ENCODE measurements at regions not wholly inside any gene's neighbourhood (a gene's known extent, or its start where the extent isn't known, plus 50 kb on each side); places are given as distances from the start of the nearest gene placed in this dataset.
A peak's percentile ranks its signal among the peaks of the same experiment; 100 is the strongest.

DNA sequence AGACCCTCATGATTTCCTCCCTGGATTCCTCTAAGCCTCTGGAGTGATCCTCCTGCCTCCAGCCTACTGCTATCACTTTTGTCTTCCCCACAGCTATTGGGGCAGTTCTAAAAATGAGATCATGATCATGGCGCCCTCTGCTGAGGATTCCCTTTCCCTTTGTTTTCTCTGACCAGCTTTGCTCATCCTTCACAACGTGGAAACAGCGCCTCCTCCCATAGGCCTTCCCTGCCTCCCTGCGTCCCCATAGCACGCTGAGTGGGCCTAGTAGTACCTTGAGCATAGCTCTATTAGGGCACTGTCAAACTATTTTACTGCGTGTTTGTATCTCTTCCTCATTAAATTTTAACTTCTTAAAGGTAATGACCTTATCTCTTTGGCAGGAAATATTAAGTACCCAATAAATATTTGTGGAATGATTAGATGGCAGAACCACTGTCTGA, 207.0 kb upstream of the FANCL start:
- WGBS, result 23% methylated on average over 6 of the region's 6 CpGs
- Histone ChIP-seq H3K4me1 (ENCODE audit: control insufficient read depth, insufficient read depth, low read length) (no peaks in the 10 kb centered on the region), H3K4me3 (ENCODE audit: low read length) (no peak overlapping the region), H3K27ac (ENCODE audit: low read length) (no peak overlapping the region), H3K27me3 (ENCODE audit: control insufficient read depth, insufficient read depth) (no peaks in the 10 kb centered on the region), H3K9me3 (ENCODE audit: control insufficient read depth, low read length) (no peaks in the 10 kb centered on the region)
- ATAC-seq (peak; percentile 79 to 93), DNase-seq (peak; percentile 49 to 67 (median 61))
- intact Hi-C loops (cut with DNase I), result loop anchor here in 3 of 4 donors (5.0 to 10.0 kb wide), 2 partner anchors 541 to 543 kb away; no protein-coding TSS in a partner anchor

DNA sequence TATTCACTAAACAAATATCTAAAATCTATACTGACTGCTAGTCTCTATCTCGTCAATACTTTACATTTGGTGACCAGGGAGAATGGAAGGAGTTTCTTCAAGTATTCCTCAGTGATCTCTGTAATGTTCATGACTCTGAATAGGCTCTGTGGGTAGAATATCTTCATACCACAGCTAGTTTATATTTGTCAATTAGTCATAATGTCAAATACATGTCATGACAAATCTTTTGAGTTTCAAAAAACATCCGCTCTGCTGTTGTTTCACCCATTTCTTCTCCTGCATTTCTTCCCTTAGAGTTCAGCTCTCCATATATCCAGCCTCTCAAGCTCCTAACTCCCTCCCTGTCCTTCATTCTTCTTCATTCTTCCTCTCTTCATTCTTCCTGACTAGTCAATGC, 206.5 kb upstream of the FANCL start:
- Histone ChIP-seq H3K27ac (ENCODE audit: low read length) (no peak overlapping the region), H3K4me1 (ENCODE audit: control insufficient read depth, insufficient read depth, low read length) (no peaks in the 10 kb centered on the region), H3K4me3 (ENCODE audit: low read length) (no peak overlapping the region), H3K27me3 (ENCODE audit: control insufficient read depth, insufficient read depth) (no peaks in the 10 kb centered on the region), H3K9me3 (ENCODE audit: control insufficient read depth, low read length) (no peaks in the 10 kb centered on the region)
- DNase-seq (no peak), ATAC-seq (no peak)
- intact Hi-C loops (cut with DNase I), result loop anchor here in 3 of 4 donors (5.0 to 10.0 kb wide), 2 partner anchors 540 to 543 kb away; no protein-coding TSS in a partner anchor
- whole genome bisulfite sequencing, result 86% methylated on average over 2 of the region's 2 CpGs

DNA sequence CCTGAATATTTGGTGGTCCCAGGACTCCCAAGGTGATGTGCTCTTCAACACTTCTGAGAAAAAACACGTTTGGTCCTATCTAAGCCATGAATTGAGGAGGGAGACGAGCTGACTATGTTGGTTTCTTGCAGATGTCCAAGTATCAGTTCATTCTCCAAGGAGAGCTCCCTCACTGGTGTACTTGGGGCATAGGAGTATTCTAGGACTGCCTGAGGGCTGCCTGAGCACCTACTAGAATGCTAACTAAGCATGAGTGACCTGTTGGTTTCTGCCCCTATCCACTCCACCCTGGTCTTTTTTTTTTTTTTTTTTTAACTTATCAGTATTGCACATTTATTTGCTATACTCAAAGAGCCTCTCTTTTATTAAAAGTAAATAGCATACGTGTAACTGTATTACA, 200.5 kb upstream of the FANCL start:
- no peak overlapping the region for H3K27ac ChIP-seq (ENCODE audit: low read length)
- no peaks in the 10 kb centered on the region for H3K4me1 ChIP-seq (ENCODE audit: control insufficient read depth, insufficient read depth, low read length)
- 64% methylated on average over 3 of the region's 3 CpGs for WGBS
- no peaks in the 10 kb centered on the region for H3K9me3 ChIP-seq (ENCODE audit: control insufficient read depth, low read length)
- no peak for DNase-seq
- intact Hi-C loops (cut with DNase I), result loop anchor here in 1 of 4 donors (10.0 kb wide), 1 partner anchor 537 kb away; no protein-coding TSS in a partner anchor
- no peaks in the 10 kb centered on the region for H3K27me3 ChIP-seq (ENCODE audit: control insufficient read depth, insufficient read depth)
- ATAC-seq, result no peak
- no peak overlapping the region for H3K4me3 ChIP-seq (ENCODE audit: low read length)

DNA sequence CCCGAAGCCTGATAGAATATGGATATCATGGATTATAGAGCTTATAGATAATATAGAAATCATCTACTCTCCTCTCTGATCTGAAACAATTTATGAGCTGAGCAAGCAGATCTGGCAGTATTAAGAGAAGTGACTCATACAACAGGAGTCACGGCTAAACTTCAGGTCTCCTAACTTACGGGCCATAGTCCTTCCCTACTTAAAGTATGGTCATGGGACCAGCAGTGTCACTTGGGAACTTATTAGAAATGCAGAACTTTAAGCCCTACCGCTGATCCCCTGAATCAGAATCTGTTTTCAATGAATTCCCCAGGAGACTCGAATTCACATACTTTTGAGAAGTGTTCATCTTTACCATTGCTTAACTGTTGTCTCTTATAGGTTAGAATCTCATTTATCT, 195.7 kb upstream of the FANCL start:
- H3K9me3 ChIP-seq (ENCODE audit: control insufficient read depth, low read length), result no peaks in the 10 kb centered on the region
- no peak for DNase-seq

DNA sequence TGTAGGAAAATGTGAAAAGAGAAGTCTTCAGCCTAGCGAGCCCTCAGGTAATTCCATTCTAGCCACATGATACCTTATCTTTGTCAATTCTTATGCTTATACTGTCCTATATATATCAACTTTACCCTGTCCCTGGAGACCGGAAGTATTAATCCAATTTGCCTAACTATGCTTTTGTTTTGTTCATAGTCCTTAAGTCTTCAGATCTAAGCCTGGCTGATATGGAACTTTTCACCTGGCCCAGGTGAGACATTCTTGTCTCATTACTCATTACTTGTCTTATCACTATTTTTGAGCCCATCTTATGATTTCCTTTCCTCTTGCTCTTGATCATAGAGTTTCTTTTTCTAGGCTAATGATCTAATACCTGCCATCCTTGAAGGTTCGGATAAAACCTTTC, 194.1 kb upstream of the FANCL start:
- ATAC-seq, result no peak
- Histone ChIP-seq H3K9me3 (ENCODE audit: control insufficient read depth, low read length) (no peaks in the 10 kb centered on the region), H3K4me1 (ENCODE audit: control insufficient read depth, insufficient read depth, low read length) (no peaks in the 10 kb centered on the region), H3K4me3 (ENCODE audit: low read length) (no peak overlapping the region), H3K27me3 (ENCODE audit: control insufficient read depth, insufficient read depth) (no peaks in the 10 kb centered on the region), H3K27ac (ENCODE audit: low read length) (no peak overlapping the region)
- WGBS, result 51% methylated on average over 3 of the region's 3 CpGs
- no peak for DNase-seq
- intact Hi-C loops (cut with DNase I), result no loop called here

More for the DNA sequence above, 195.7 kb upstream of the FANCL start:
- intact Hi-C loops (cut with DNase I), result no loop called here
- ATAC-seq, result no peak
- Histone ChIP-seq H3K4me1 (ENCODE audit: control insufficient read depth, insufficient read depth, low read length) (no peaks in the 10 kb centered on the region), H3K4me3 (ENCODE audit: low read length) (no peak overlapping the region), H3K27ac (ENCODE audit: low read length) (no peak overlapping the region), H3K27me3 (ENCODE audit: control insufficient read depth, insufficient read depth) (no peaks in the 10 kb centered on the region)
- 85% methylated on average over 5 of the region's 5 CpGs for WGBS

DNA sequence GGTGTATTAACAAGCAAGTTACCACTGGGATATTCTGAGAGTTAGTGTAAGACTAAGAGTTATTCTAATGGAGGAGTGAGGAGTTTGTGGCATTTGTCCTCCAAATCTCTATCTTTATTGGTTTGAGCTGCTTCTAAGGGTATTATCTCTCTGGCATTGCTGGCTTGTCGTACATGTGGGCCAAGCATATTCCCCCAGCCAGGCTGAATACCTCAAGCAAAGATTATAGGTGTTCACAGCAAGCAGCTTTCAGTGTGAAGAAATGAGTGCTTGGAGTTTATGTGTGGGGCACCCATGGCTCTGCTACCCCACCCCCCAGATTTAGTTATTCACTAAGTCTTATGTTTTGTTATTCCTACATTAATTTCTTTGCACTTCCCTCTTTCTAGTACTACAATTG, 193.6 kb upstream of the FANCL start:
- no peak overlapping the region for H3K27ac ChIP-seq (ENCODE audit: low read length)
- H3K9me3 ChIP-seq (ENCODE audit: control insufficient read depth, low read length), result no peaks in the 10 kb centered on the region
- intact Hi-C loops (cut with DNase I), result no loop called here
- WGBS, result 34% methylated on average over 1 of the region's 1 CpG
- no peak overlapping the region for H3K4me3 ChIP-seq (ENCODE audit: low read length)
- ATAC-seq, result no peak
- DNase-seq, result no peak
- H3K27me3 ChIP-seq (ENCODE audit: control insufficient read depth, insufficient read depth), result no peaks in the 10 kb centered on the region
- H3K4me1 ChIP-seq (ENCODE audit: control insufficient read depth, insufficient read depth, low read length), result no peaks in the 10 kb centered on the region

DNA sequence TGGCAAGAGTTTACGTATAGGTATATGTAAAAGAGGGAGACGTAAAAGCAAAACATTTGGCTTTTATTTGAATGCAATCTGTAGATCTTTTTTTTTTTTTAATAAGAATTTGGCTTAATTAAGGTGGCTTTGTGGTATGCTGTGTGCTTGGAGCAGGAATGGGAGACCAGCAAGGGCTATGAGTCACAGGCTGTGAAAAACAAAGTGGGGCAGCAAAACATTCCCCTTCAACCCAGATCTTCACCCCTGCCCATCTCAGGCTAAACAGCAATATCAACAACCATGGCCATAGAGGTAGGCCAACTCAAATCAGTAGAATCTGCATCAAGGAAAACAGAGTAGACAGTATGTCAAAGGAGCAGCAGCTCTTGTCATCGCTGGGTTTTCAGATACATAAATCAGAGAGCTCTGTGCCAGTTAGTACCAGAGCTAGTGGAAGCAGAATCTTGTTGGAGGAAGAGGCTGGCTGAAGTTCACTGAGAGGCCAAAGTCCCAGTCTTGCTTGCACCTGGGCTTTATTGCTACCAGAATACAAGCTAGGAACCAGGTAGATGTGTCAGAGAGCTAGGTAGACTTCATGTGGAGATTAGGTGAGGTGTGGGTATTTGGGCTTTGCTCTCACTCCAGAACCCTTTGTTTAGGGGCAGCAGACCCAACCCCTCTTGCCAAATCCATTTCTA, 191.5 kb upstream of the FANCL start:
- intact Hi-C loops (cut with DNase I), result no loop called here
- 77% methylated on average over 3 of the region's 3 CpGs for WGBS
- ATAC-seq, result no peak

DNA sequence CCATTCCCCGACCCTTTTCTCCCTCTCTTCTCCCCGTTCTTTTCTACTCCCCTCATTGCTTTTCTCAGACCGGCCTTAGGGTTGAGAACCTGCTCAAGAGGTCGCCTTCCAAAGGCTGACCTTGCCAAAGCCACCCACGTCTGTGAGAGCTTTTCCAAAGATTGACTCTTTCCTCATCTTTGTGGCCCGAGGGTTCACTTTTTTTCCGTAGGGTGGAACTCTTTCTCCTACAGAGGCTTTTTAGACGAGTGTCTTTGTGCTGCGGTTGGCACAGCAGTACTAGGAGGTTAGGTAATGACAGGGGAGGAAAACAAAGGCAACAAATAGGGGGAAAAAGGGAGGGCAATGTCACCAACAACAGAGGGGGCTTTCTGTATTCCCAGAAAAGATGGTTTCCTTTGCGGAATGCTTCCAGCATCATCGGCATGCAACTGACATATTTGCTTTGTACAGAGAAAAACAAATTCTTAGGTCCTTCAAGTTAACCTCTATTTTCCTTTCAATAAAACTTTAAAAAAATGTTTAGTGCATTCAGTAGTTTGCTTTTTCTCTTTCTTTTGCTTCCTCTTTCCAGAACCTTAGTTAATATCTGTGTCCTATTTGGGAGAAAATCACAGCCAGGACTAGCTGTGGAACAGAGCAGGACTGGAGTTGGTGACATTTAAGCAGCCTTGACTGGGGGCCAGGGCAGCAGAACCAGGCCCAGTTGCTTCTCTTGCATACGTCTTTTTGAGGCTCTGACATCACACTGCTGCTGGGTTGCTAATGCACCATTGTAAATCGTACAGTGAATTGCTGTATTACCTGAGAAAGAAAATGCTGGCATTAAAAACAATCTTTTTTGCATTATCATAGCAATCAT, 188.1 kb upstream of the FANCL start:
- DNase-seq, result no peak
- 30% methylated on average over 13 of the region's 13 CpGs for WGBS
- Histone ChIP-seq H3K9me3 (ENCODE audit: control insufficient read depth, low read length) (no peaks in the 10 kb centered on the region), H3K4me1 (ENCODE audit: control insufficient read depth, insufficient read depth, low read length) (no peaks in the 10 kb centered on the region), H3K4me3 (ENCODE audit: low read length) (no peak overlapping the region), H3K27me3 (ENCODE audit: control insufficient read depth, insufficient read depth) (no peaks in the 10 kb centered on the region), H3K27ac (ENCODE audit: low read length) (no peak overlapping the region)
- ATAC-seq, result no peak
- intact Hi-C loops (cut with DNase I), result no loop called here

More for the DNA sequence above, 191.5 kb upstream of the FANCL start:
- no peak overlapping the region for H3K27ac ChIP-seq (ENCODE audit: low read length)
- H3K4me3 ChIP-seq (ENCODE audit: low read length), result no peak overlapping the region
- no peaks in the 10 kb centered on the region for H3K4me1 ChIP-seq (ENCODE audit: control insufficient read depth, insufficient read depth, low read length)
- DNase-seq, result no peak
- H3K27me3 ChIP-seq (ENCODE audit: control insufficient read depth, insufficient read depth), result no peaks in the 10 kb centered on the region
- H3K9me3 ChIP-seq (ENCODE audit: control insufficient read depth, low read length), result no peaks in the 10 kb centered on the region

DNA sequence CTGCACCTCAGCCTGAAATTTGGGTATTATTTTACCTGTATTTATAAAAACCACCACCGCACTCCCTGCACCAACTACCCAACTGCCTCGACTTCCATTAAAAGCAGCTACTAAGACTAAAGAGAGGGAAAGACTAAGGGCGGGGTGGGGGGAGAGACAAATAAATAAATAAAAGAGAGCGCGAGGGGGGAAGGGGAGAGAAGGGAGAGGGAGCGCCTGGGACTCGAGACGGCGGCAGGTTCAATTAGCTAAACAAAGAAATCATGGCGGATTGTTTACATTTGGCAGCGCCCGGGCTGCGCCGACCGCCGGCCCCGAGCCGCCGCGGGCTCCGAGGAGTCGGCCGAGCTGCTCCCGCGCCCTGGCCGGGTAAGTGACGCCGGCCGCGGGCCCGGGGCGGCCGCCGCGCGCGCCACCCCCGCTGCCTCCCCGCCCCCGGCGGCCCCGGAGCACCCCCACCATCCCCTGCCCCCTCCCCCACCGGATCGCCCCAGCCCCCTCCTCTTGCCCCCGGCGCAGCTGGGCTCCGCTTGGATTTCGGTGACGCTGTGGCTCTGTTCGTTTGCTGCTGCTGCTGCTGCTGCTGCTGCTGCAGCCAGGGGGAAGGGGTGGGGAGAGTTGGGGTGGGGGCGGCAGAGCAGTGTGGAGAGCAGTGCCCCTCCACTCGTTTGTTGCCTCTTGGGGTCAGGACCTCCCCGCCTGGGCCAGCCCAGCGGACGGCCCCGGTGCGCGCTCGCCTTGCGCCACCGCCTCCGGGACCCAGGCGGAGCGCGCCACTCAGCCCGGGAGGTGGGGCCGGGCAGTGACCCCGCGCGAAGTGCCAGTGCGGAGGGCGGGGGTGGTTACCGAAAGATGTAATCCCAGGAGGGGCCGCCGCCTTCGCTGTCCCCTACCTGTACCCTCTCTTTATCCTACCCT, 187.2 kb upstream of the FANCL start:
- no peaks in the 10 kb centered on the region for H3K27me3 ChIP-seq (ENCODE audit: control insufficient read depth, insufficient read depth)

DNA sequence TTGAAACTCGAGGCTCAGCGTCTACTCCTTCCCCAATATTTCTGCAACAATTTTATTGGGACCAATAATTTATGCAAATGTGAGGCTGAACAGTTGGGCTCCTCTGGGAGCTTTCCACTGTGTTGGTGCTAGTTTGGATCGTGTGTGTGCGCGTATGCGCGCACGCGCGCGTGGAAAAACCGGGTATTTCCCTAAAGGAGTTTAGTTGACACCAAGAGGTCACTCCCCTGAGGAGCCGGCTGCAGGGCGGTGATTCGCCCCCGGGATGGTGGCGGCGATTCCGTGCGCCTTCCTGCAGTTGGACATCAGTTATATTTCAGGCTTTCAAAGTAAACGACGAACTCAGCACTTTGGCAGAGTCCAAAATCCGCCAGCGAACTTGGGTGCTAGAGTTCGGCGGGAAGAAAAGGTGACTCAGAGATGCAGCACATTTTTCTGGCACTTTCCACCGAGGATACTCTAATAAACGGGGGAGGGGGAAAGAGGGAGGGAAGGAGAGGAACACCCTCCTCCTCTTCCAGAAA, 186.5 kb upstream of the FANCL start:
- peak; percentile 40 to 69 for ATAC-seq
- under 1% methylated on average over 28 of the region's 28 CpGs for WGBS

More for the DNA sequence above, 187.2 kb upstream of the FANCL start:
- intact Hi-C loops (cut with DNase I), result no loop called here
- Histone ChIP-seq H3K27ac (ENCODE audit: low read length) (no peak overlapping the region), H3K4me1 (ENCODE audit: control insufficient read depth, insufficient read depth, low read length) (no peaks in the 10 kb centered on the region), H3K4me3 (ENCODE audit: low read length) (peak overlapping the region; percentile 67), H3K9me3 (ENCODE audit: control insufficient read depth, low read length) (no peaks in the 10 kb centered on the region)
- peak; percentile 56 to 71 for ATAC-seq
- DNase-seq, result no peak
- 1% methylated on average over 76 of the region's 76 CpGs for WGBS

More for the DNA sequence above, 186.5 kb upstream of the FANCL start:
- Histone ChIP-seq H3K4me3 (ENCODE audit: low read length) (peak overlapping the region; percentile 67), H3K27me3 (ENCODE audit: control insufficient read depth, insufficient read depth) (no peaks in the 10 kb centered on the region), H3K9me3 (ENCODE audit: control insufficient read depth, low read length) (no peaks in the 10 kb centered on the region), H3K27ac (ENCODE audit: low read length) (no peak overlapping the region), H3K4me1 (ENCODE audit: control insufficient read depth, insufficient read depth, low read length) (no peaks in the 10 kb centered on the region)
- DNase-seq, result peak in 2 of 3 donors; percentile 21 to 53
- intact Hi-C loops (cut with DNase I), result no loop called here
